GM13976 (cell line): ENCODE measurements at regions not wholly inside any gene's neighbourhood (a gene's known extent, or its start where the extent isn't known, plus 50 kb on each side); places are given as distances from the start of the nearest gene placed in this dataset.

Experiments
- DNase-seq: peaks from one replicate; pipeline ENCODE4 v3.0.0; 2012; ENCODE audit warnings: low spot score
- in situ Hi-C: fragments of 300-500 bp; cut with MboI; formaldehyde crosslinking; loops from one replicate; pipeline ENCODE4 v1.12.0; 2022; ENCODE audit warnings: low sequenced_read_pairs, mixed read lengths, inconsistent platforms; ENCODE audit not compliant: unreplicated experiment
- TF ChIP-seq, protein P1 (sequence below): IDR thresholded peaks from 2 replicates; pipeline ENCODE4 v1.5.1; 2012; ENCODE audit warnings: borderline replicate concordance, mild to moderate bottlenecking; ENCODE audit not compliant: insufficient read depth; ENCODE audit errors: extremely low read depth, missing control alignments, control extremely low read depth

- in situ Hi-C loops = no loop called here
Measured at GRCh38 chr13:44218501-44219240, 155.0 kb upstream of the SERP2 start.

GRCh38 chr13:44219577-44220548 lies 153.8 kb upstream of the SERP2 start:
- TF ChIP-seq, protein P1, sequence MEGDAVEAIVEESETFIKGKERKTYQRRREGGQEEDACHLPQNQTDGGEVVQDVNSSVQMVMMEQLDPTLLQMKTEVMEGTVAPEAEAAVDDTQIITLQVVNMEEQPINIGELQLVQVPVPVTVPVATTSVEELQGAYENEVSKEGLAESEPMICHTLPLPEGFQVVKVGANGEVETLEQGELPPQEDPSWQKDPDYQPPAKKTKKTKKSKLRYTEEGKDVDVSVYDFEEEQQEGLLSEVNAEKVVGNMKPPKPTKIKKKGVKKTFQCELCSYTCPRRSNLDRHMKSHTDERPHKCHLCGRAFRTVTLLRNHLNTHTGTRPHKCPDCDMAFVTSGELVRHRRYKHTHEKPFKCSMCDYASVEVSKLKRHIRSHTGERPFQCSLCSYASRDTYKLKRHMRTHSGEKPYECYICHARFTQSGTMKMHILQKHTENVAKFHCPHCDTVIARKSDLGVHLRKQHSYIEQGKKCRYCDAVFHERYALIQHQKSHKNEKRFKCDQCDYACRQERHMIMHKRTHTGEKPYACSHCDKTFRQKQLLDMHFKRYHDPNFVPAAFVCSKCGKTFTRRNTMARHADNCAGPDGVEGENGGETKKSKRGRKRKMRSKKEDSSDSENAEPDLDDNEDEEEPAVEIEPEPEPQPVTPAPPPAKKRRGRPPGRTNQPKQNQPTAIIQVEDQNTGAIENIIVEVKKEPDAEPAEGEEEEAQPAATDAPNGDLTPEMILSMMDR = no peak
- DNase-seq = no peak
- in situ Hi-C loops = no loop called here

More at GRCh38 chr13:44218501-44219240, 155.0 kb upstream of the SERP2 start:
- no peak for DNase-seq
- TF ChIP-seq, protein P1 = no peak

- in situ Hi-C loops = no loop called here
- TF ChIP-seq, protein P1 = no peak
- DNase-seq = no peak
Measured at GRCh38 chr13:44220948-44221347, 152.7 kb upstream of the SERP2 start.

GRCh38 chr13:44221657-44222056 lies 152.0 kb upstream of the SERP2 start:
- TF ChIP-seq, protein P1 = no peak
- no peak for DNase-seq
- in situ Hi-C loops = no loop called here

GRCh38 chr13:44223770-44224444 lies 149.7 kb upstream of the SERP2 start:
- no peak for DNase-seq
- in situ Hi-C loops = no loop called here
- TF ChIP-seq, protein P1 = no peak
